Skeletal muscle cell (primary cell): ENCODE measurements at regions not wholly inside any gene's neighbourhood (a gene's known extent, or its start where the extent isn't known, plus 50 kb on each side); places are given as distances from the start of the nearest gene placed in this dataset.

Experiments used
- DNase-seq: peaks from one replicate; pipeline ENCODE4 v3.0.0-alpha.2; 2010; ENCODE audit warnings: low read depth
- H3K4me3 ChIP-seq: 2 replicates; pipeline ENCODE4 v1.5.1; 2011; ENCODE audit warnings: low read depth, mild to moderate bottlenecking, control low read depth, low read length, moderate library complexity

- H3K4me3 ChIP-seq, result no peak overlapping the region
- no peak for DNase-seq
These were observed 415.5 kb upstream of the FAT1 start for GRCh38 chr4:187139141-187139540.

- DNase-seq, result no peak
These were observed 417.4 kb upstream of the FAT1 start for GRCh38 chr4:187141101-187141500.

GRCh38 chr4:187149229-187149945 lies 425.7 kb upstream of the FAT1 start:
- H3K4me3 ChIP-seq, result no peak overlapping the region
- no peak for DNase-seq

More at GRCh38 chr4:187141101-187141500, 417.4 kb upstream of the FAT1 start:
- no peak overlapping the region for H3K4me3 ChIP-seq

- DNase-seq, result no peak
- no peak overlapping the region for H3K4me3 ChIP-seq
These were observed 433.8 kb upstream of the FAT1 start for GRCh38 chr4:187157380-187157958.

GRCh38 chr4:187158003-187158402 lies 434.3 kb upstream of the FAT1 start:
- no peak overlapping the region for H3K4me3 ChIP-seq
- no peak for DNase-seq

- no peak for DNase-seq
- no peak overlapping the region for H3K4me3 ChIP-seq
These were observed 436.8 kb upstream of the FAT1 start for GRCh38 chr4:187160486-187160885.

- DNase-seq, result no peak
- no peak overlapping the region for H3K4me3 ChIP-seq
These were observed 443.3 kb upstream of the FAT1 start for GRCh38 chr4:187166886-187167512.

- H3K4me3 ChIP-seq, result no peak overlapping the region
These were observed 448.2 kb upstream of the FAT1 start for GRCh38 chr4:187171706-187172339.

GRCh38 chr4:187172340-187172761 lies 448.7 kb upstream of the FAT1 start:
- no peak overlapping the region for H3K4me3 ChIP-seq
- no peak for DNase-seq

More at GRCh38 chr4:187171706-187172339, 448.2 kb upstream of the FAT1 start:
- no peak for DNase-seq

- DNase-seq, result no peak
- no peak overlapping the region for H3K4me3 ChIP-seq
These were observed 451.1 kb upstream of the FAT1 start for GRCh38 chr4:187174749-187175148.

- H3K4me3 ChIP-seq, result no peak overlapping the region
- no peak for DNase-seq
These were observed 451.5 kb upstream of the FAT1 start for GRCh38 chr4:187175197-187175596.

GRCh38 chr4:187176261-187176910 lies 452.7 kb upstream of the FAT1 start:
- no peak for DNase-seq
- no peak overlapping the region for H3K4me3 ChIP-seq

- H3K4me3 ChIP-seq, result no peak overlapping the region
- DNase-seq, result no peak
These were observed 454.4 kb upstream of the FAT1 start for GRCh38 chr4:187178084-187178483.

GRCh38 chr4:187178587-187178986 lies 454.9 kb upstream of the FAT1 start:
- no peak for DNase-seq
- no peak overlapping the region for H3K4me3 ChIP-seq

GRCh38 chr4:187179086-187180058 lies 455.7 kb upstream of the FAT1 start:
- no peak overlapping the region for H3K4me3 ChIP-seq
- no peak for DNase-seq

- no peak for DNase-seq
- no peak overlapping the region for H3K4me3 ChIP-seq
These were observed 457.4 kb upstream of the FAT1 start for GRCh38 chr4:187181054-187181453.

GRCh38 chr4:187183346-187183745 lies 459.7 kb upstream of the FAT1 start:
- no peak overlapping the region for H3K4me3 ChIP-seq
- no peak for DNase-seq

GRCh38 chr4:187183826-187184225 lies 460.2 kb upstream of the FAT1 start:
- no peak for DNase-seq
- no peak overlapping the region for H3K4me3 ChIP-seq

GRCh38 chr4:187184508-187184907 lies 460.9 kb upstream of the FAT1 start:
- H3K4me3 ChIP-seq, result no peak overlapping the region
- DNase-seq, result no peak
